PC-9 (cell line): ENCODE measurements at regions not wholly inside any gene's neighbourhood (a gene's known extent, or its start where the extent isn't known, plus 50 kb on each side); places are given as distances from the start of the nearest gene placed in this dataset.

ENCODE experiments used
- EZH2 ChIP-seq: fragments of 200-600 bp; sonication (generic); IDR thresholded peaks from 2 replicates; pipeline ENCODE4 v1.8.0; 2017; ENCODE audit warnings: antibody characterized with exemption, low read depth
- TF ChIP-seq, protein P1 (sequence below): fragments of 200-600 bp; sonication (generic); conservative IDR thresholded peaks from 2 replicates; pipeline ENCODE4 v1.6.1; 2017; ENCODE audit warnings: mixed run types, antibody characterized with exemption, mild to moderate bottlenecking, moderate library complexity

DNA sequence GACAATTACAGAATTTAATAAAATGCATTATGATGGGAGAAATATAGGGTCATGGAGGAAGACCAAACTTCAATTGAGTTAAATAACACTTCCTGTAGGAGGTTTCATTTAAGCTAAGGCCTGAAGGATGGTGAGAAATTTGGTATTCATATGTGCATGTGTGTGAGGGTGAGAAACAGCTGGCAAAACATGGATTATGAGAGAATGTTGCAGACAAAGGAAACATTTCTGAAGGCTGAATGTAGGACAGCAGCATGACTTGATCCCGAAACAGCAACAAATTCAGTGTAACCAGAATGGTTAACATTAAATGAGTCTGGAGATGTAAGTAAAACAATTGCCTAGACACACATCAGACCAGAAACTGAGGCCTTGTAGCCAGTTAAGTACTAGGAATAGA is 630.8 kb downstream of the NR4A2 start:
- TF ChIP-seq, protein P1, sequence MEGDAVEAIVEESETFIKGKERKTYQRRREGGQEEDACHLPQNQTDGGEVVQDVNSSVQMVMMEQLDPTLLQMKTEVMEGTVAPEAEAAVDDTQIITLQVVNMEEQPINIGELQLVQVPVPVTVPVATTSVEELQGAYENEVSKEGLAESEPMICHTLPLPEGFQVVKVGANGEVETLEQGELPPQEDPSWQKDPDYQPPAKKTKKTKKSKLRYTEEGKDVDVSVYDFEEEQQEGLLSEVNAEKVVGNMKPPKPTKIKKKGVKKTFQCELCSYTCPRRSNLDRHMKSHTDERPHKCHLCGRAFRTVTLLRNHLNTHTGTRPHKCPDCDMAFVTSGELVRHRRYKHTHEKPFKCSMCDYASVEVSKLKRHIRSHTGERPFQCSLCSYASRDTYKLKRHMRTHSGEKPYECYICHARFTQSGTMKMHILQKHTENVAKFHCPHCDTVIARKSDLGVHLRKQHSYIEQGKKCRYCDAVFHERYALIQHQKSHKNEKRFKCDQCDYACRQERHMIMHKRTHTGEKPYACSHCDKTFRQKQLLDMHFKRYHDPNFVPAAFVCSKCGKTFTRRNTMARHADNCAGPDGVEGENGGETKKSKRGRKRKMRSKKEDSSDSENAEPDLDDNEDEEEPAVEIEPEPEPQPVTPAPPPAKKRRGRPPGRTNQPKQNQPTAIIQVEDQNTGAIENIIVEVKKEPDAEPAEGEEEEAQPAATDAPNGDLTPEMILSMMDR = no peak
- TF ChIP-seq EZH2 = no peak
